Testis (tissue), 2 donors: ENCODE measurements at regions not wholly inside any gene's neighbourhood (a gene's known extent, or its start where the extent isn't known, plus 50 kb on each side); places are given as distances from the start of the nearest gene placed in this dataset.

Source experiments
- DNase-seq: peaks from one replicate; pipeline ENCODE4 v3.0.0-alpha.2; 2019
- H3K27ac ChIP-seq, 2 donors: fragments of 200-600 bp; sonication (generic); one replicate each; pipeline ENCODE4 v1.5.1; 2019
- H3K27me3 ChIP-seq: fragments of 200-600 bp; sonication (generic); one replicate; pipeline ENCODE4 v1.5.1; 2019
- H3K36me3 ChIP-seq: fragments of 200-600 bp; sonication (generic); one replicate; pipeline ENCODE4 v1.5.1; 2017; ENCODE audit warnings: low read depth; ENCODE audit errors: missing control alignments
- H3K4me1 ChIP-seq: fragments of 200-600 bp; sonication (generic); one replicate; pipeline ENCODE4 v1.5.1; 2019
- H3K4me3 ChIP-seq, 2 donors: fragments of 200-600 bp; sonication (generic); one replicate each; pipeline ENCODE4 v1.5.1; 2017 to 2019
- H3K9me3 ChIP-seq: fragments of 200-600 bp; sonication (generic); one replicate; pipeline ENCODE4 v1.5.1; 2017
- CTCF ChIP-seq, 3 experiments: fragments of 450-650 bp in 2 of 3; fragments of 200-600 bp in 1 of 3; sonication (generic) in 1 of 3; IDR thresholded peaks; one replicate each; pipeline ENCODE4 v1.5.1; 2016 to 2019; ENCODE audit warnings: antibody characterized with exemption in 3 of 3, mild to moderate bottlenecking in 2 of 3, moderate library complexity in 1 of 3
- POLR2A ChIP-seq: fragments of 450-650 bp; IDR thresholded peaks from one replicate; pipeline ENCODE4 v1.6.1; 2017; ENCODE audit warnings: antibody characterized with exemption, mild to moderate bottlenecking, moderate library complexity
- WGBS, 2 donors: methylation state at CpG; one replicate each; pipeline ENCODE4 v1.1.5; 2018; 5-methylcytosine and 5-hydroxymethylcytosine counted together
- intact Hi-C: fragments of 100-400 bp; cut with DNase I; formaldehyde crosslinking; loops from one replicate; pipeline ENCODE4 v1.15.1; 2023; ENCODE audit warnings: low total_unique reads

- Histone ChIP-seq H3K4me1 (no peaks in the 10 kb centered on the region), H3K36me3 (no peaks in the 10 kb centered on the region), H3K9me3 (no peaks in the 10 kb centered on the region), H3K4me3 (no peak overlapping the region), H3K27me3 (no peaks in the 10 kb centered on the region), H3K27ac (no peak overlapping the region)
- TF ChIP-seq POLR2A (no peak), CTCF (IDR thresholded peaks at IDR 0.05) (no peak)
- no peak for DNase-seq
- 67 to 74% methylated on average over 2 of the region's 2 CpGs for WGBS, 2 donors
- intact Hi-C loops, result no loop called here
Measured at GRCh38 chr6:151730496-151730870, 77.0 kb upstream of the ESR1 start.

- Histone ChIP-seq H3K9me3 (no peaks in the 10 kb centered on the region), H3K27ac (no peak overlapping the region), H3K4me1 (no peaks in the 10 kb centered on the region), H3K36me3 (no peaks in the 10 kb centered on the region), H3K27me3 (no peaks in the 10 kb centered on the region), H3K4me3 (no peak overlapping the region)
- intact Hi-C loops, result no loop called here
- TF ChIP-seq CTCF (IDR thresholded peaks at IDR 0.05) (no peak), POLR2A (no peak)
- 60 to 82% methylated on average over 3 of the region's 3 CpGs for WGBS, 2 donors
- DNase-seq, result no peak
Measured at GRCh38 chr6:151731313-151731712, 76.2 kb upstream of the ESR1 start.

GRCh38 chr6:151733680-151734320, 73.7 kb upstream of the ESR1 start:
- H3K36me3 ChIP-seq, result no peaks in the 10 kb centered on the region
- H3K4me3 ChIP-seq, result no peak overlapping the region
- intact Hi-C loops, result no loop called here
- H3K4me1 ChIP-seq, result no peaks in the 10 kb centered on the region
- WGBS, 2 donors, result 79 to 83% methylated on average over 3 of the region's 3 CpGs
- no peak for DNase-seq
- H3K27ac ChIP-seq, result no peak overlapping the region
- no peaks in the 10 kb centered on the region for H3K27me3 ChIP-seq
- TF ChIP-seq CTCF (IDR thresholded peaks at IDR 0.05), result no peak
- TF ChIP-seq POLR2A, result no peak
- no peaks in the 10 kb centered on the region for H3K9me3 ChIP-seq

- no peak for DNase-seq
- no peak overlapping the region for H3K4me3 ChIP-seq
- no peaks in the 10 kb centered on the region for H3K4me1 ChIP-seq
- 52 to 83% methylated on average over 3 of the region's 3 CpGs for WGBS, 2 donors
- H3K27ac ChIP-seq, result no peak overlapping the region
- H3K27me3 ChIP-seq, result no peaks in the 10 kb centered on the region
- intact Hi-C loops, result no loop called here
- no peaks in the 10 kb centered on the region for H3K36me3 ChIP-seq
- TF ChIP-seq CTCF (IDR thresholded peaks at IDR 0.05), result no peak
- no peak for TF ChIP-seq POLR2A
- H3K9me3 ChIP-seq, result no peaks in the 10 kb centered on the region
Measured at GRCh38 chr6:151738267-151738666, 69.2 kb upstream of the ESR1 start.

- 81 to 87% methylated on average over 1 of the region's 1 CpG for WGBS, 2 donors
- Histone ChIP-seq H3K27ac (no peak overlapping the region), H3K4me3 (no peak overlapping the region), H3K36me3 (no peaks in the 10 kb centered on the region), H3K9me3 (no peaks in the 10 kb centered on the region), H3K4me1 (no peaks in the 10 kb centered on the region), H3K27me3 (no peaks in the 10 kb centered on the region)
- intact Hi-C loops, result no loop called here
- DNase-seq, result no peak
- peak in 1 of 3 experiments; percentile 18 for TF ChIP-seq CTCF (IDR thresholded peaks at IDR 0.05)
- no peak for TF ChIP-seq POLR2A
Measured at GRCh38 chr6:151738960-151739359, 68.5 kb upstream of the ESR1 start.
